GM10266 (cell line): ENCODE measurements at regions not wholly inside any gene's neighbourhood (a gene's known extent, or its start where the extent isn't known, plus 50 kb on each side); places are given as distances from the start of the nearest gene placed in this dataset.

Experiments used
- DNase-seq: peaks from one replicate; pipeline ENCODE4 v3.0.0; 2012; ENCODE audit errors: extremely low spot score
- TF ChIP-seq, protein P1 (sequence below): IDR thresholded peaks from 2 replicates; pipeline ENCODE4 v1.5.1; 2012; ENCODE audit warnings: mild to moderate bottlenecking, low read depth; ENCODE audit not compliant: control insufficient read depth, insufficient read depth; ENCODE audit errors: missing control alignments

GRCh38 chr11:76298255-76298654 is 82.7 kb downstream of the THAP12 start:
- TF ChIP-seq, protein P1, sequence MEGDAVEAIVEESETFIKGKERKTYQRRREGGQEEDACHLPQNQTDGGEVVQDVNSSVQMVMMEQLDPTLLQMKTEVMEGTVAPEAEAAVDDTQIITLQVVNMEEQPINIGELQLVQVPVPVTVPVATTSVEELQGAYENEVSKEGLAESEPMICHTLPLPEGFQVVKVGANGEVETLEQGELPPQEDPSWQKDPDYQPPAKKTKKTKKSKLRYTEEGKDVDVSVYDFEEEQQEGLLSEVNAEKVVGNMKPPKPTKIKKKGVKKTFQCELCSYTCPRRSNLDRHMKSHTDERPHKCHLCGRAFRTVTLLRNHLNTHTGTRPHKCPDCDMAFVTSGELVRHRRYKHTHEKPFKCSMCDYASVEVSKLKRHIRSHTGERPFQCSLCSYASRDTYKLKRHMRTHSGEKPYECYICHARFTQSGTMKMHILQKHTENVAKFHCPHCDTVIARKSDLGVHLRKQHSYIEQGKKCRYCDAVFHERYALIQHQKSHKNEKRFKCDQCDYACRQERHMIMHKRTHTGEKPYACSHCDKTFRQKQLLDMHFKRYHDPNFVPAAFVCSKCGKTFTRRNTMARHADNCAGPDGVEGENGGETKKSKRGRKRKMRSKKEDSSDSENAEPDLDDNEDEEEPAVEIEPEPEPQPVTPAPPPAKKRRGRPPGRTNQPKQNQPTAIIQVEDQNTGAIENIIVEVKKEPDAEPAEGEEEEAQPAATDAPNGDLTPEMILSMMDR: no peak

DNA sequence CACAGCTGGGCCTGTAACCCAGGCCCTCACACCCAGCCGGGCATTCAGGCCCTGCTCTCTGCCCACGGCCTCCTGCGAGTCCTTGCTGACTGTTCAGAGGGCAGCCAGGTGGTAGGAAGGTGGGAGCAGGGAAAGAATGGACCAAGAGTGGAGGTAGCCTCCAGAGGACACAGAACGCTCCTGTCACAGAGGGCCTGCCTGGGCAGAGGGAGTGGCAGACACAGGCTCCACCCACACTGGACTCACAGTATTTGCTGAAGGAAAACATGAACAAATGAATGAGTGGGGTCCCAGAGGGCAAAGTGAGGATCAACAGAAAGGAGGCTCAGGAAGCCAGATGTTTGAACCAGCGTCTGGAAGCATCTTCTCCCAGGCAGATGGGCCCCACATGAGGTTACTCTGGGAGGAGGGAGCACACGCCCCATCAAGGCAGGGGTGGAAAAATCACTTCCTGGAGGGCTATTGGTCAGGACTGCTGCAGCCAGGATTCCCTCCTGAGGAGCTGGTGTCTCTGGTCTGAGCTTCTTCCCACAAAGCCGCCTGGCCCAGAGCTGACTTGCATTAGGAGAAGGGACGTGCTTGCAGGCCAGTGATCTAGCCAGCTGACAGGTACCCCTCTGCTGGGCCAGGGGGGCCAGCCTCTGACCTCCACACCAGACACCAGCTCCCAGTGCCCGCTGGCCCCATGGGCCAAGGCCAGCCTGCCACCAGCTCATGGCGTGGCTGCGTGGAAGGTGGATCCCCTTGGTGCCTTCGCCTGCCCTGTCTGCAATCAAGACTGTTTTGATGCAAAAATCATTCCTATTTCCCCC is 84.0 kb downstream of the THAP12 start:
- DNase-seq: no peak
- TF ChIP-seq, protein P1: no peak

More at GRCh38 chr11:76298255-76298654, 82.7 kb downstream of the THAP12 start:
- no peak for DNase-seq

DNA sequence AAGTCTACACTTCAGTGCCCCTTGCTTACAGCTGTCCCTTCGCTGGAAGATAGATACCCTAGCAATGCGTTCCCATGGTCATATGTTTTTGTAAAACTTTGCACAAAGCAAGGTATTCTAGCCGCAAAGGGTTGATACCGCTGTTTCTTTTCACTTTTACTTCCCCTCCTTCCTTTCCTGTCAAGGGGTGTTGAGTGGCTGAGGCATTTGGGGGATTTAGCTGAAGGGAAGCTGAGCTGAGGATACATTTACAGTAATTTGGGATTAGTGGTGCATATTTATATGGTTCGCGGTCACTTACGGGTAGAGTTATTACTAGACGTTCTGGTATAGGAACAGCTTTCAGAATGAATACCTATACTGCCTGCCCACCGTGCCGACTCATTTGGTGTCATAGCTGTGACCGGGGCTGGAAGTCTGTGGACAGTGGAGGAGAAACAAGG is 86.9 kb upstream of the WNT11 start:
- peak; percentile 35 for DNase-seq
- TF ChIP-seq, protein P1: no peak

- TF ChIP-seq, protein P1: no peak
- DNase-seq: no peak
Measured at GRCh38 chr11:76292583-76293188, 86.4 kb upstream of the WNT11 start.

GRCh38 chr11:76291576-76292526 is 85.5 kb upstream of the WNT11 start:
- peak; percentile 38 for DNase-seq
- TF ChIP-seq, protein P1: no peak

DNA sequence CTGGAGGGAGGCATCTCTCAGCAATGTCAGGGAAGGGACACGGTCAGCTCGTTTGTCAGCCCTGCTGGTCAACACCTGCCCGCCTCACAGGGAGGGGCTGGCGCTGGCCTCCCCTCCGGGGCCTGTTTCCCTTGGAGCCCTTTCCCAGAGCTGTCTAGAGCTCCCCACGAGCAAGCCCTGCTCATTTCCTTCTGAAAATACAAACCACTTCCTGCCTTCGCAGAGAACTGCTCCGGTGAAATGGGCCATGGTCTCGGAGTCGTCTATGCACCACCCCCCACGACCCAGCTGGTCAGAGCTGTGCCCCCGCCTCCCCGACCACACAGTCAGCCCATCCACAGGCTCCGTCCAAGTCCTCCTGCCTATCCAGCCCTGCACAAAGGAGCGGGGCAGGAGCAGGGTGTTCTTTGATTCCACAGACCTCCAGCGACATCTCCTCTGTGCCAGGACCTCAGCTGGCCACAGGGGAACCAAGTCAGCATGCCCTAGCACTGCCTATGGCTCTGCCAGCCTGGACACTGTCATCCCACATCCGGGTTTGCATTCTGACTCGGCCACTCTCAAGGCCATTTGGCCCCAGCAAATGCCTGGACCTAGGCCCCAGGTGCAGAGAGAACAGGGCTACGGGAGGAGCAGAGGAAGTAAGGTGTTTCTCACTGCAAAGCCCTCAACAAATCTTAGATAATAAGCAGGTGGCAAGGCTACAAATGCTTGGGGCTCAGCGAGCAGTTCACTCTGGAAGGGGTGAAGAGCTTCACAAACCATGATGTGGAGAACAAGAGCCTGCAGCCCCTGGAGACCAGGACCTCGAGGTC is 82.1 kb upstream of the WNT11 start:
- TF ChIP-seq, protein P1: no peak
- no peak for DNase-seq
